ENCODE measurements at regions not wholly inside any gene's neighbourhood (a gene's known extent, or its start where the extent isn't known, plus 50 kb on each side); places are given as distances from the start of the nearest gene placed in this dataset.
"Not testable (repeated sequence)": the region's sequence is repeated elsewhere in the genome, so short reads cannot be mapped to it uniquely, and the experiment has no call there.

- H3K27ac Mint-ChIP-seq; DNase-seq (ENCODE audit: low spot score); ATAC-seq; H3K4me1 Mint-ChIP-seq; CTCF ChIA-PET; H3K4me3 Mint-ChIP-seq; H3K27me3 Mint-ChIP-seq (ENCODE audit: low read depth); POLR2A ChIA-PET: not testable (repeated sequence)
- Mint-ChIP-seq H3K9me3 (peaks cover 24% of the 10 kb centered on the region), H3K36me3 (peaks cover 19% of the 10 kb centered on the region)
These were observed 296.6 kb downstream of the ZNF37A start for GRCh38 chr10:38390725-38391124.

GRCh38 chr10:38395465-38395864 lies 301.3 kb downstream of the ZNF37A start:
- Mint-ChIP-seq H3K9me3 (peaks cover 30% of the 10 kb centered on the region), H3K36me3 (peaks cover 17% of the 10 kb centered on the region)
- H3K27ac Mint-ChIP-seq; ATAC-seq; POLR2A ChIA-PET; H3K4me1 Mint-ChIP-seq; H3K27me3 Mint-ChIP-seq (ENCODE audit: low read depth); H3K4me3 Mint-ChIP-seq; CTCF ChIA-PET; DNase-seq (ENCODE audit: low spot score): not testable (repeated sequence)

- H3K27me3 Mint-ChIP-seq (ENCODE audit: low read depth); ATAC-seq; H3K4me3 Mint-ChIP-seq; H3K27ac Mint-ChIP-seq; POLR2A ChIA-PET; DNase-seq (ENCODE audit: low spot score); H3K4me1 Mint-ChIP-seq; CTCF ChIA-PET: not testable (repeated sequence)
- H3K36me3 Mint-ChIP-seq, result peaks cover 12% of the 10 kb centered on the region
- H3K9me3 Mint-ChIP-seq, result peaks cover 21% of the 10 kb centered on the region
These were observed 302.2 kb downstream of the ZNF37A start for GRCh38 chr10:38396178-38396954.

- H3K4me3 Mint-ChIP-seq, result 0 out of 2 replicates have a peak overlapping the region, but pooled peaks have one; percentile 64
- H3K4me1 Mint-ChIP-seq, CTCF ChIA-PET: not testable (repeated sequence)
These were observed 307.4 kb downstream of the ZNF37A start for GRCh38 chr10:38401565-38401964.

GRCh38 chr10:38402442-38403346 lies 308.6 kb downstream of the ZNF37A start:
- POLR2A ChIA-PET; H3K27ac Mint-ChIP-seq; H3K4me1 Mint-ChIP-seq; H3K36me3 Mint-ChIP-seq; H3K27me3 Mint-ChIP-seq (ENCODE audit: low read depth); CTCF ChIA-PET; H3K9me3 Mint-ChIP-seq: not testable (repeated sequence)
- ATAC-seq (peak; percentile 86), DNase-seq (ENCODE audit: low spot score) (peak; percentile 30)
- peak overlapping the region; percentile 64 for H3K4me3 Mint-ChIP-seq

More at GRCh38 chr10:38401565-38401964, 307.4 kb downstream of the ZNF37A start:
- H3K27me3 Mint-ChIP-seq (ENCODE audit: low read depth); DNase-seq (ENCODE audit: low spot score); ATAC-seq; H3K27ac Mint-ChIP-seq; POLR2A ChIA-PET: not testable (repeated sequence)
- Mint-ChIP-seq H3K9me3 (peaks cover 11% of the 10 kb centered on the region), H3K36me3 (peaks cover 11% of the 10 kb centered on the region)

GRCh38 chr10:38403347-38404117 lies 309.4 kb downstream of the ZNF37A start:
- DNase-seq (ENCODE audit: low spot score); H3K27me3 Mint-ChIP-seq (ENCODE audit: low read depth); H3K27ac Mint-ChIP-seq; H3K36me3 Mint-ChIP-seq; POLR2A ChIA-PET; ATAC-seq; H3K4me1 Mint-ChIP-seq; H3K9me3 Mint-ChIP-seq; CTCF ChIA-PET: not testable (repeated sequence)
- peak overlapping the region; percentile 55 for H3K4me3 Mint-ChIP-seq

GRCh38 chr10:38423634-38424033 lies 329.5 kb downstream of the ZNF37A start:
- POLR2A ChIA-PET; DNase-seq (ENCODE audit: low spot score); H3K27ac Mint-ChIP-seq; H3K4me1 Mint-ChIP-seq; CTCF ChIA-PET; H3K27me3 Mint-ChIP-seq (ENCODE audit: low read depth); H3K4me3 Mint-ChIP-seq; ATAC-seq: not testable (repeated sequence)
- peaks cover 23% of the 10 kb centered on the region for H3K36me3 Mint-ChIP-seq
- H3K9me3 Mint-ChIP-seq, result peaks cover 20% of the 10 kb centered on the region

GRCh38 chr10:38430242-38430641 lies 336.1 kb downstream of the ZNF37A start:
- peaks cover 20% of the 10 kb centered on the region for H3K9me3 Mint-ChIP-seq

GRCh38 chr10:38437359-38437758 lies 343.2 kb downstream of the ZNF37A start:
- DNase-seq (ENCODE audit: low spot score); POLR2A ChIA-PET; H3K27ac Mint-ChIP-seq; CTCF ChIA-PET; H3K27me3 Mint-ChIP-seq (ENCODE audit: low read depth); H3K4me3 Mint-ChIP-seq; H3K4me1 Mint-ChIP-seq; ATAC-seq: not testable (repeated sequence)
- Mint-ChIP-seq H3K9me3 (peaks cover 16% of the 10 kb centered on the region), H3K36me3 (peaks cover 20% of the 10 kb centered on the region)

More at GRCh38 chr10:38430242-38430641, 336.1 kb downstream of the ZNF37A start:
- H3K4me1 Mint-ChIP-seq; DNase-seq (ENCODE audit: low spot score); H3K27ac Mint-ChIP-seq; H3K27me3 Mint-ChIP-seq (ENCODE audit: low read depth); POLR2A ChIA-PET; H3K4me3 Mint-ChIP-seq; CTCF ChIA-PET; ATAC-seq: not testable (repeated sequence)
- peaks cover 25% of the 10 kb centered on the region for H3K36me3 Mint-ChIP-seq

- H3K27ac Mint-ChIP-seq; H3K4me1 Mint-ChIP-seq; CTCF ChIA-PET; ATAC-seq; POLR2A ChIA-PET; DNase-seq (ENCODE audit: low spot score); H3K27me3 Mint-ChIP-seq (ENCODE audit: low read depth); H3K4me3 Mint-ChIP-seq: not testable (repeated sequence)
- peaks cover 27% of the 10 kb centered on the region for H3K36me3 Mint-ChIP-seq
- peaks cover 15% of the 10 kb centered on the region for H3K9me3 Mint-ChIP-seq
These were observed 354.6 kb downstream of the ZNF37A start for GRCh38 chr10:38448614-38449355.

GRCh38 chr10:38449618-38450017 lies 355.5 kb downstream of the ZNF37A start:
- H3K27ac Mint-ChIP-seq; CTCF ChIA-PET; H3K27me3 Mint-ChIP-seq (ENCODE audit: low read depth); DNase-seq (ENCODE audit: low spot score); ATAC-seq; H3K4me1 Mint-ChIP-seq; POLR2A ChIA-PET; H3K4me3 Mint-ChIP-seq: not testable (repeated sequence)
- H3K9me3 Mint-ChIP-seq, result peaks cover 15% of the 10 kb centered on the region
- peaks cover 27% of the 10 kb centered on the region for H3K36me3 Mint-ChIP-seq
